H1 (cell line): ENCODE measurements at regions not wholly inside any gene's neighbourhood (a gene's known extent, or its start where the extent isn't known, plus 50 kb on each side); places are given as distances from the start of the nearest gene placed in this dataset.

Source experiments
- SIN3A ChIP-seq, 2 experiments: IDR thresholded peaks in 1 of 2; conservative IDR thresholded peaks in 1 of 2; 2 replicates each; pipeline ENCODE4 v1.6.1; 2011 to 2012; ENCODE audit warnings: low read length in 2 of 2, improper control_type of control experiment in 1 of 2, low read depth in 1 of 2, mild to moderate bottlenecking in 1 of 2
- TAF7 ChIP-seq: optimal IDR thresholded peaks from 2 replicates; pipeline ENCODE3; 2011; ENCODE audit warnings: low read depth, mild to moderate bottlenecking, inconsistent platforms, low read length, moderate library complexity, borderline replicate concordance
- TBP ChIP-seq: IDR thresholded peaks from 2 replicates; pipeline ENCODE4 v1.6.1; 2011; ENCODE audit warnings: low read depth, low read length, improper control_type of control experiment
- TF ChIP-seq, protein P1 (sequence below): IDR thresholded peaks from 2 replicates; pipeline ENCODE4 v1.6.1; 2011; ENCODE audit warnings: low read length, improper control_type of control experiment

DNA sequence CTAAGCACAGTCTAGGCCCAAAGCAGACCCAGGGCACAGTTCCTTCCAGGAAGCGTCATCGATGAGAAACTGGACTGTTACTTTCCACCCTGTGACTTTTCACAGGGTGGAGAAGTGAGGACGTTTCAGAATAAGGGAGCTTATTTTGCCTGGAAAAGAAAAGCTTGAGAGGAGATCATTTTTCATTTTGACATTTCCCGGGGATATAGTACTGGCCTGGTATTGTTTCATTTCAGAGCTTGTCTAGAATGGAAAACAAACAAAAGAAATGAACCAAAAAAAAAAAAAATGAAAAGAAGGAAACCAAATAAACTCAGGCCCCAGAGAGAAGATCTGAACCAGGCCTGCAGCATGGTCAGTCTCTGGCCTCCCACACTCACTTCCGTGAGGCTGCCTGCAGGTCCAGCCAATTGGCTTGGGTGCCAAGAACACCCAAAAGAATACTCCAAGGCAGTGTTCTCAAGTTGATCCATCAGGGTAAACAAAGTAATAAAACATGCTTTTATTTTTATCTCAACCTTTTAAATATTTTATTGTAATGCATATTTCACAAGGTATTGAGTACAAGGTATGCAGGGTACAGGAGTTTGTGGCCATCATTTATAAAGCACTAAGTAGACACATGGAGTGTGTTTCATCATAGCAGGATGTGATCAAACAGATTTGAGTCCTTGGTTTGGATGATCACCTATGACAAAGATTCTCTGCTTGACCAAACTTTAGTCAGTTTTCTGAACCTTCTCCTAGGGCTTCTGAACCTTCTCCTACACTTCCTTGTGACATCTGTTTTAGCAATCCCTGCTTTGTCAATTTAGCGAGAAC, 176.9 kb upstream of the GGTLC1 start (continued):
- no peak for TF ChIP-seq TAF7
- TF ChIP-seq, protein P1, sequence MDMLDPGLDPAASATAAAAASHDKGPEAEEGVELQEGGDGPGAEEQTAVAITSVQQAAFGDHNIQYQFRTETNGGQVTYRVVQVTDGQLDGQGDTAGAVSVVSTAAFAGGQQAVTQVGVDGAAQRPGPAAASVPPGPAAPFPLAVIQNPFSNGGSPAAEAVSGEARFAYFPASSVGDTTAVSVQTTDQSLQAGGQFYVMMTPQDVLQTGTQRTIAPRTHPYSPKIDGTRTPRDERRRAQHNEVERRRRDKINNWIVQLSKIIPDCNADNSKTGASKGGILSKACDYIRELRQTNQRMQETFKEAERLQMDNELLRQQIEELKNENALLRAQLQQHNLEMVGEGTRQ: no peak
- no peak for TF ChIP-seq TBP
- no peak for TF ChIP-seq SIN3A (conservative IDR thresholded peaks at IDR 0.05 in 1 of 2, IDR thresholded peaks at IDR 0.05 in 1 of 2; ENCODE audit: low read depth in 1 of 2, low read length in 2 of 2)
- TF ChIP-seq, all 59 proteins: peak for 0
